ENCODE measurements at regions not wholly inside any gene's neighbourhood (a gene's known extent, or its start where the extent isn't known, plus 50 kb on each side); places are given as distances from the start of the nearest gene placed in this dataset.

DNA sequence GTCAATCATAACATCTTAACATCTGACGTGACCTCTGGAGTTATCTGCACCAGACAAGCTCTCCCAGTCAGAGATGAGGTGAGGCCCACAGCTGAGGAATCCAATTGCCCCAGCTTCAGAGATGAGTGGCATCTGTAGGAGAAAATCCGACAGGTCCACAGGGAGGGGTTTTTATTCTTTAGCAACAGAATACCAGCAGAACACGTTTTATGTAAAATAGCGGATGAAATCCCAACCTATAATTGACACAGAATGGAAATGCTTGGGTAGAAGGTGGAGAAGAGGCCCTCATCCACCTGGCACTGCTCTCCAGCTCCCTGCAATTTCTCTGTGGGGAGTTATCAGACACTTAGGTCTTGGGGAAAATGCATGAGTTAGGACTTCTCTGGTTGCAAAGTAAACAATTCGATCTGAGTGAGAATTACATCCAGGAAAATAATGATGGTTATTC is 144.2 kb upstream of the NRP1 start:
- TF ChIP-seq, protein P1, sequence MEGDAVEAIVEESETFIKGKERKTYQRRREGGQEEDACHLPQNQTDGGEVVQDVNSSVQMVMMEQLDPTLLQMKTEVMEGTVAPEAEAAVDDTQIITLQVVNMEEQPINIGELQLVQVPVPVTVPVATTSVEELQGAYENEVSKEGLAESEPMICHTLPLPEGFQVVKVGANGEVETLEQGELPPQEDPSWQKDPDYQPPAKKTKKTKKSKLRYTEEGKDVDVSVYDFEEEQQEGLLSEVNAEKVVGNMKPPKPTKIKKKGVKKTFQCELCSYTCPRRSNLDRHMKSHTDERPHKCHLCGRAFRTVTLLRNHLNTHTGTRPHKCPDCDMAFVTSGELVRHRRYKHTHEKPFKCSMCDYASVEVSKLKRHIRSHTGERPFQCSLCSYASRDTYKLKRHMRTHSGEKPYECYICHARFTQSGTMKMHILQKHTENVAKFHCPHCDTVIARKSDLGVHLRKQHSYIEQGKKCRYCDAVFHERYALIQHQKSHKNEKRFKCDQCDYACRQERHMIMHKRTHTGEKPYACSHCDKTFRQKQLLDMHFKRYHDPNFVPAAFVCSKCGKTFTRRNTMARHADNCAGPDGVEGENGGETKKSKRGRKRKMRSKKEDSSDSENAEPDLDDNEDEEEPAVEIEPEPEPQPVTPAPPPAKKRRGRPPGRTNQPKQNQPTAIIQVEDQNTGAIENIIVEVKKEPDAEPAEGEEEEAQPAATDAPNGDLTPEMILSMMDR (IDR thresholded peaks at IDR 0.05), result no peak
- TF ChIP-seq POLR2A (IDR thresholded peaks at IDR 0.05), result no peak
